ENCODE measurements at regions not wholly inside any gene's neighbourhood (a gene's known extent, or its start where the extent isn't known, plus 50 kb on each side); places are given as distances from the start of the nearest gene placed in this dataset.

- Mint-ChIP-seq H3K27me3 (ENCODE audit: low read depth) (no peaks in the 10 kb centered on the region; the same call in 1 of the 2 replicates), H3K4me1 (peaks cover 9% of the 10 kb centered on the region), H3K4me3 (no peak overlapping the region), H3K36me3 (peaks cover 4% of the 10 kb centered on the region), H3K9me3 (peaks cover 9% of the 10 kb centered on the region), H3K27ac (no peak overlapping the region)
- CTCF ChIA-PET, result no interaction called here
- no peak for TF ChIP-seq ATF6 (CRISPR knock-in tag; IDR thresholded peaks at IDR 0.05)
- TF ChIP-seq ZNF281 (CRISPR knock-in tag; IDR thresholded peaks at IDR 0.05), result no peak
- TF ChIP-seq RELA (CRISPR knock-in tag; IDR thresholded peaks at IDR 0.05; ENCODE audit: borderline replicate concordance), result no peak
- no peak for TF ChIP-seq STAT6 (CRISPR knock-in tag; conservative IDR thresholded peaks at IDR 0.05; ENCODE audit: low read depth)
- no peak for TF ChIP-seq ATF1 (CRISPR knock-in tag; IDR thresholded peaks at IDR 0.05)
- no peak for TF ChIP-seq NFE2L1 (CRISPR knock-in tag; IDR thresholded peaks at IDR 0.05)
- TF ChIP-seq CTCF (IDR thresholded peaks at IDR 0.05), result no peak
- no peak for TF ChIP-seq USF1 (CRISPR knock-in tag; IDR thresholded peaks at IDR 0.05)
- no peak for TF ChIP-seq TP53 (CRISPR knock-in tag; IDR thresholded peaks at IDR 0.05)
- no peak for TF ChIP-seq HMGXB4 (CRISPR knock-in tag; IDR thresholded peaks at IDR 0.05)
- TF ChIP-seq IRF2 (CRISPR knock-in tag; IDR thresholded peaks at IDR 0.05; ENCODE audit: borderline replicate concordance, low read depth), result no peak
- DNase-seq (ENCODE audit: low spot score), result no peak
- POLR2A ChIA-PET, result no interaction called here
- no peak for ATAC-seq
Measured at GRCh38 chr2:107025869-107026380, 140.0 kb upstream of the ST6GAL2 start.

- peaks cover 9% of the 10 kb centered on the region for H3K9me3 Mint-ChIP-seq
- DNase-seq (ENCODE audit: low spot score) (no peak), ATAC-seq (no peak)
- H3K4me1 Mint-ChIP-seq, result peaks cover 9% of the 10 kb centered on the region
- H3K27me3 Mint-ChIP-seq (ENCODE audit: low read depth), result no peaks in the 10 kb centered on the region; the same call in 1 of the 2 replicates
- CTCF ChIA-PET, result interaction anchor here (0.6 kb wide), 2 partner anchors 114 to 1490 kb away, joined by 3 read pairs; no protein-coding TSS in a partner anchor
- no peak overlapping the region for H3K27ac Mint-ChIP-seq
- peaks cover 4% of the 10 kb centered on the region for H3K36me3 Mint-ChIP-seq
- H3K4me3 Mint-ChIP-seq, result no peak overlapping the region
- POLR2A ChIA-PET, result no interaction called here
- TF ChIP-seq PREB (CRISPR knock-in tag; IDR thresholded peaks at IDR 0.05; ENCODE audit: borderline replicate concordance) (no peak), USF1 (CRISPR knock-in tag; IDR thresholded peaks at IDR 0.05) (no peak), AR (CRISPR knock-in tag; IDR thresholded peaks at IDR 0.05) (no peak), NFATC4 (CRISPR knock-in tag; IDR thresholded peaks at IDR 0.05) (no peak)
Measured at GRCh38 chr2:107027205-107027604, 141.2 kb upstream of the ST6GAL2 start.
